Hepatocyte (in vitro differentiated cells): ENCODE measurements at regions not wholly inside any gene's neighbourhood (a gene's known extent, or its start where the extent isn't known, plus 50 kb on each side); places are given as distances from the start of the nearest gene placed in this dataset.

ENCODE experiments used
- EZH2 ChIP-seq: fragments of 200-600 bp; sonication (generic); IDR thresholded peaks from 2 replicates; pipeline ENCODE4 v1.6.1; 2016; ENCODE audit warnings: antibody characterized with exemption, mild to moderate bottlenecking, borderline replicate concordance
- EZH2phosphoT487 ChIP-seq: fragments of 200-600 bp; sonication (generic); IDR thresholded peaks from one replicate; pipeline ENCODE4 v1.6.1; 2018; ENCODE audit warnings: antibody characterized with exemption, mild to moderate bottlenecking, low read depth, moderate library complexity; ENCODE audit not compliant: unreplicated experiment, severe bottlenecking
- TF ChIP-seq, protein P1 (sequence below): fragments of 200-600 bp; sonication (generic); IDR thresholded peaks from 2 replicates; pipeline ENCODE4 v1.5.1; 2016; ENCODE audit warnings: antibody characterized with exemption, mild to moderate bottlenecking; ENCODE audit not compliant: poor library complexity

DNA sequence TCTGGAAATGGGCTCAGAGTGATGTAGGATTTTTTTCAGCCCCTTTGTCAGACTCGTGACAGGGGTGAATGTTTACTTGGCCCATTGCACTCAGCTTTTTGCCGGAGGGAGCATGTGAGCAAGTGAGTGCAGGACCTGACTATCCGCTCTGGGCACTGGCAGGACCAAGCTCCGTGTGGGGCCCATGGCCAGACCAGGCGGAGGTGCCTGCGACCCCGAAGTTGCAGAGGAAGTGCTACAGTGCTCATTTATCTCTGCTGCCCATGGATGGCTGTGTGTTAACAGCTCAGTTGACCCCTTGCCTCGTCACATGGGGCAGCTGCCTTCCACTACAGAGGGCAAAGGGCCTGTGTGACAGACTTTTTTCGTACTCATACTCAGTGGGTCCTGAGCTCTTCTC is 744.3 kb downstream of the IRX1 start:
- TF ChIP-seq, protein P1, sequence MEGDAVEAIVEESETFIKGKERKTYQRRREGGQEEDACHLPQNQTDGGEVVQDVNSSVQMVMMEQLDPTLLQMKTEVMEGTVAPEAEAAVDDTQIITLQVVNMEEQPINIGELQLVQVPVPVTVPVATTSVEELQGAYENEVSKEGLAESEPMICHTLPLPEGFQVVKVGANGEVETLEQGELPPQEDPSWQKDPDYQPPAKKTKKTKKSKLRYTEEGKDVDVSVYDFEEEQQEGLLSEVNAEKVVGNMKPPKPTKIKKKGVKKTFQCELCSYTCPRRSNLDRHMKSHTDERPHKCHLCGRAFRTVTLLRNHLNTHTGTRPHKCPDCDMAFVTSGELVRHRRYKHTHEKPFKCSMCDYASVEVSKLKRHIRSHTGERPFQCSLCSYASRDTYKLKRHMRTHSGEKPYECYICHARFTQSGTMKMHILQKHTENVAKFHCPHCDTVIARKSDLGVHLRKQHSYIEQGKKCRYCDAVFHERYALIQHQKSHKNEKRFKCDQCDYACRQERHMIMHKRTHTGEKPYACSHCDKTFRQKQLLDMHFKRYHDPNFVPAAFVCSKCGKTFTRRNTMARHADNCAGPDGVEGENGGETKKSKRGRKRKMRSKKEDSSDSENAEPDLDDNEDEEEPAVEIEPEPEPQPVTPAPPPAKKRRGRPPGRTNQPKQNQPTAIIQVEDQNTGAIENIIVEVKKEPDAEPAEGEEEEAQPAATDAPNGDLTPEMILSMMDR = no peak
- TF ChIP-seq EZH2 (no peak), EZH2phosphoT487 (no peak)
